ENCODE measurements at regions not wholly inside any gene's neighbourhood (a gene's known extent, or its start where the extent isn't known, plus 50 kb on each side); places are given as distances from the start of the nearest gene placed in this dataset.

- no peak for TF ChIP-seq CTCF (conservative IDR thresholded peaks at IDR 0.05)
- TF ChIP-seq ZFX (IDR thresholded peaks at IDR 0.05) = no peak
Observed at GRCh38 chr9:96172797-96173196, 129.2 kb downstream of the HSD17B3 start.

All from C4-2B (cell line).